HG03139 (cell line): ENCODE measurements at regions not wholly inside any gene's neighbourhood (a gene's known extent, or its start where the extent isn't known, plus 50 kb on each side); places are given as distances from the start of the nearest gene placed in this dataset.
"Not testable (repeated sequence)": the region's sequence is repeated elsewhere in the genome, so short reads cannot be mapped to it uniquely, and the experiment has no call there.

ENCODE experiments used
- ATAC-seq: cut with Tn5 transposase; IDR thresholded peaks from one replicate; pipeline ENCODE4 v1.9.1; 2021; ENCODE audit not compliant: unreplicated experiment

DNA sequence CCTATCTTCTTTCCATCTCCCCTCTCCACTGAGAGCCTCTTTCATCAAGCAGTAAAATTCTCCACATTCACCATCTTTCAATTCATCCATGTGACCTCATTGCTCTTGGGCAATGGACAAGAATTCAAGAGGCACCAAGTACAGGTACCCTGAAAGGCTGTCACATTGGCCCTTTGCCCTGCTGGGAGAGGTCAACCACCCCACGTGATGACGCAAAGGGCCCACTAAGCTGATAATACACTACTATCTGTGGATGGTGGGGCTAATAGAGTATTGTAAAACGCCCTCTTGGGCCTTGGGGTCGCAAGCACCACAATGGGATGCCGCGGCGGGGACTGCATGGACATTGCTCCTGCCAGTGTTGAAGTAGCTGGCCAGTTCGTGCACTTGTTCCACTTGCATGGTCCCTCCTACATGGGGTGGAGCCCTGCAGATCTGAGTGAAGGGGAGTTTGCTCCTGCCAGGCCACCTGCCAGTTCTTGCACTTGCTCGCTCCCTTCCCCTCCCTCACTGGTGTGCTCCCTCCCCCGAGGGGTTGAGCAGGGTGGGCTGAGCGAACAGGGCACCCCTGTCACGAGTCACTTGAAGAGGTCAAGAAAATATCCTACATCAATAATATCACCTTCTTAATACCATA is 1578.8 kb upstream of the RAG2 start:
- ATAC-seq: no peak

DNA sequence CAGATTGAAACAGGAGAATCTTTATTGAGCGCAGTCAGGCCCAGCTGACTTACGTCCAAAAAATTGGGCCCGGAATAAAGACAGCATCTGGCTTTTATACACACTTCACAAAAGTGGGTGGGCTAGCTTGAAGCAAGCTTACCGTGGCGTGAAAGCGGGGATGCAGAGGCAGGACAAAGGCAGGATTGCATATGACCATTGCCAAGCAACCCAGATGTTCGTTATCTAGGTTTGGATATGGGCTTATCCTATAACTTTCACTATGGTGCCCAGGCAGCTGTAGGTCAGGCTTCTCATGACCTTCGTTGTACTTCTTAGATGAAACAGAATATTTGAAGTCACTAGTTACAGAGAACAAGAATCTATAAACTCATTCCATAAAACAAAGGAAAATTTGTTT is 1575.6 kb upstream of the RAG2 start:
- ATAC-seq: no peak

DNA sequence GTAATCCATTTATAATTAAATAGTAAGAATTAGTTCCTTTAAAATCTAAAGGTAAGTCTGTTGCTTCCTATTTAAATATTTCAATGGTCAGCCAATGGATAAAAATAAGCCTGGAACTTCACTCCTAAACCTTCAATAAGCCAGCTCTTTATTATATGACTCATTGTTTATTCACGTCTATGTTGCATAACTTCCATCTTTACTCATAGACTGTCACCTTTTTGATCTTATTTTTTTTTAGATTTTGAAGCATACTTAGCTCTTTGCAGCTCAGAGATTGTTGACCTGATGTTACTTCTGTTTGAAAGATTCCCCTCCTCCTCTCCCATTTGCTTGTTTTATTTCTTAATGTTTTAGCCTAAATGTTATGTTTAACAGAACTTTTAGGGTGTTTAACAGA is 1571.2 kb upstream of the RAG2 start:
- ATAC-seq: no peak

DNA sequence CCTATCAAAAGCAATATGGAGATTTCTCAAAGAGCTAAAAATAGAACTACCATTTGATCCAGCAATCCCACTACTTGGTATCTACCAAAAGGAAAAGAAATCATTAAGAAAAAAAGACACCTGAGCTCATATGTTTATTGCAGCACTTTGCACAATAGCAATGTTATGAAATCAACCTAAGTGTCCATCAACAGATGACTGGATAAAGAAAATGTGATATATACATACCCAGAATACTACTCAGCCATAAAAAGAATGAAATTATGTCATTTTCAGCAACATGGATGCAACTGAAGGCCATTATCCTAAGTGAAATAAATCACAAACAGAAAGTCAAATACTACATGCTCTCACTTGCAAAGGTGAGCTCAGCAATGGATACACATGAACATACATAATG is 1565.5 kb upstream of the RAG2 start:
- no peak for ATAC-seq

DNA sequence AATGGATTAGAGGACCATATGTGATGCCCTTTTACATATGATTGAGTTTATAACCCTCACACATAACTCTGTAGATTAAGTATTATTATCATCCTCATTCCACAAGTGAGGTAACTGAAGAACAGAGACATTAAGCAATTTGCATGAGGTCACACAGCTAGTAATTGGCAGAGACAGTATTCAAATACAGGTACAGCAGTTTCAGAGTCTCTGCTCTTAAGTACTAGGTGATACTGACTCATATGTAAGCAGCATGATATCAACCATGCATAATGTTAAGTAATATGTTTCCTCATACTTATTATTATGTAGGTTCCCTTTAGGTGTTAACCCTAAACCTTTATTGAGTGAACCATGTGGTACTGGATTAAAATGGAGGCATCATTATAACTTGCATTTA is 1562.4 kb upstream of the RAG2 start:
- ATAC-seq: no peak

DNA sequence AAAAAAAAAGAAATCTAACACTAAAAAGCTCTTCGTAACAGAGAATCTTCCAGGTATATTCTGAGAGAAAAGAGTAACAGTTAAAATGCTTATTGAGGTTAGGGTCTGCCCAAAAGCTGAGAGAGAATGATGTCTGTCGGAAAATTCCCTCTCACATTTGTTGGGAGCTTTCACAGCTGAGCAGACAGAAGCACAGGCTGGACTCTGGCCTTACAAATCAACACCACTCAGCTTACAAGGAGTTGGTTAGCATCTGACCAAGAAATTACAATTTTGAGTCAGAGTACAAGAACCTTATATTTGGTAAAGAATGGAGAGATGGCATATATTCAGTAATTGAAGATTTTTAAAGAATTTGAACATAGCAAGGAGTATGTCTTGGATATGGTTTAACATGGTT is 1561.0 kb upstream of the RAG2 start:
- no peak for ATAC-seq

DNA sequence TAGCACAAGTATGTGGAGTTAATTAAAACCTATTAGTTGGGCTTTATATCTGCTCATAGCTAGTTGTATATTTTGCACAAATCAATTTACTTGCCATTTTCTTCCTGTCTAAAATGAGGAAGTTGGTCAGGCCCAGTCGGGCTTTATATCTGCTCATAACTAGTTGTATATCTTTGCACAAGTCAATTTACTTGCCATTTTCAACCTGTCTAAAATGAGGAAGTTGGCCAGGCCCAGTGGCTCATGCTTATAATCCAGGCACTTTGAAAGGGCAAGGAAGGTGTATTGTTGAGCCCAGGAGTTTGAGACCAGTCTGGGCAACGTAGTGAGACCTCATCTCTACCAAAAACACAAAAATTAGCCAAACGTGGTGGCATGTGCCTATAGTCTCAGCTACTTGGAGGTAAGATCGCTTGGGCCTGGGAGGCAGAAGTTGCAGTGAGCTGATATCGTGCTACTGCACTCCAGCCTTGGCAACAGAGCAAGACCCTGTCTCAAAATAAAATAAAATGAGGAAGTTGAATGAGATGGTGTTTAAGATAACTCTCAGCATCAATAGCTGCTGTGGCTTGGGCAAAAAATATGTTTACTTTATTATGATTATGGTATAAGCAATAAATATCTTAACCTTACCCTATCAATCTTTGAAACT is 1558.6 kb upstream of the RAG2 start:
- ATAC-seq: no peak

DNA sequence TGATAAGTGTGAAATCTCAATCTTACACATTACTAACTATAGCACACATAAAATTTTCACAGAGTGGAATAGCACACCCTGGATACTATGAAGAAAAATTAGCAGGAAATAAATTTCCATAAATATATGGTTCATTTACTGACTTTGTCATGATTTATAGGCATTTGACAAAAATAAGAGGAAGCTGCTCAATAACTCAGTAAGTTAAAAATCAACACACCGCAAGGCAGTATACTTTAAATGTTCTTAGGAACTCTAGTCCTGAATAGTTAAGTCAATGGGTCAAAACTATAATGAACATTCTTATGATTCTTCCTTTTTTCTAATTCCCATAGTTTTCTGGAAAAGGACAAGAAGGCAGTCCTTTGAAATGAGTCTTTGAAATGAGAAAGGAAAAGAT is 1557.8 kb upstream of the RAG2 start:
- no peak for ATAC-seq

DNA sequence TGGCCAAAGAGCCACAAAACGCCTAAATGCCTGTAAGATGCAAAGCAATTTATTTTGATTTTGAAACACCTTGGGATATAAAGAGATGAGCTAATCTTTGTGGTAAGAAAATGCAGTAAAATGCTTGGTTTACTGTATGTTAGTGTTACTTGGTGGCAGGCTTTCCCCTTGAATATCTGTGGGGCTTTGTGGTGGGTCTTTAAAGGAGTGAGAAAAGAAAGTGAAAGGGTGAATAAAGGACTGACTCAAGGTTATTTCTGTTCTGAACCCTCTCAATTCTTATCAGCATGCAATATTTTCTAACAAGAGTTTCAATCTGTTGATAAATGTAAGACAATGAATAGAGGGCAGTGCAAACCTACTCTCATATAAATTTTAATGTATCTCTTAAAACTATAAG is 1555.9 kb upstream of the RAG2 start:
- no peak for ATAC-seq

DNA sequence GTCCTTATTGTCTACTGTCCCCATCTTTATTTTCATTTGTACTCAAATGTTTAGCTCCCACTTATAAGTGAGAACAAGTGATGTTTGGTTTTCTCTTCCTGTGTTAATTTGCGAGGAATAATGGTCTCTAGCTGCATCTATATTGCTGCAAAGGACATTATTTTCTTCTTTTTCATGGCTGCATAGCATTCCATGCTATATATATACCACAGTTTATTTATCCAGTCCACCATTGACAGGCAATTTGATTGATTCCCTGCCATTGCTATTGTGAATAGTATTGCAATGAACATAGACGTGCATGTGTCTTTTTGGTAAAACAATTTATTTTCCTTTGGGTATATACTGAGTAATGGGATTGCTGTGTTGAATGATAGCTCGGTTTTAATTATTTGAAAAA is 1545.8 kb upstream of the RAG2 start:
- ATAC-seq: no peak

DNA sequence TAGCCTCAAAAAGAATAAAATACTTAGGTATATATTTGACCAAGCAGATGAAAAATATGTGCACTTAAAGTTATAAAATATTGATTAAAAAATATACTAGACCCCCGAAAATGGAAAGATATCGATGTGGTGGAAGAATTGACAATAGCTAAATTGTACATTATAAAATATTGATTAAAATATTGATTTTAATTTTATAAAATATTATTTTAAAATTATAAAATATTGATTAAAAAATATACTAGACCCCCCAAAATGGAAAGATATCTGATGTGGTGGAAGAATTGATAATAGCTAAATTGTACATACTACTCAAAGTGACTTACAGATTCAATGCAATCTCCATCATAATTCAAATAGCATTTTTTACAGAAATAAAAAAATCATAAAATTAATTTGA is 1540.9 kb upstream of the RAG2 start:
- ATAC-seq: no peak

DNA sequence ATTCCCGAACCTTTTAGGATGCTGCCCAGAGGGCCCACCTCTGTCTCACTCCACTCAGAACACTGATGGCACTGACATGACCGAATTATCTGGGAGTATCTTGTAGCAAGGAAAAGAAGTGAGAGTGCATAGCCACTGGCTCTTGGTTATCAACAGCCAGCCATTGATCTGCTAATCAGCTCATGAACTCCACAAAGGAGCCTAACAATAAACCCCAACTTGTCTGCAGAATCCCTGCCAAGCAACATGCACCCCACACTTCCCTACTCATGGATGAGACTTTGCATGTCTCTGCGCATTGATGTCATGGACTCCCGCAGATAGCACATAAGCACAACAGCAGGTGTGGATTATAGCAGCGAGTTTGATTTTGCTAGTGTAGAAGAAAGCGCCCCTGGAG is 1538.9 kb upstream of the RAG2 start:
- no peak for ATAC-seq

DNA sequence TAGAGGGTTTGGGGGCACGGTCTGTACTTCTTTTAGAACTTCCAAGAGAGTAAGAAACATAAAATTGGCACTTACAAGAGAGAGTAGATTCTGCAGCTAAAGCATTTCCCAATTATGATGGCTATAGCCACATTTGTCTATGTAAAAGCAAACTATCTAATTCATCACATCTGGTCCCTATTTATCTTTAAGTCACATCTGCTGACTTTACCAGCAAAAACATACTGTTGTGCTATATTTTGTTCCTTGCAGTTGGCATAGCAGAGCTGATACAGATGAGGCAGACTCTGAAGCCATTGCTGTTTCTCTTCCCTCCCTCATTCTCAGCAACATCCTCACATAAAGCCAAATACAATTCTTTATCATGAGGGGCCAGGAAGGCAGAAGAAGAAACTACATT is 1533.5 kb upstream of the RAG2 start:
- ATAC-seq: no peak

DNA sequence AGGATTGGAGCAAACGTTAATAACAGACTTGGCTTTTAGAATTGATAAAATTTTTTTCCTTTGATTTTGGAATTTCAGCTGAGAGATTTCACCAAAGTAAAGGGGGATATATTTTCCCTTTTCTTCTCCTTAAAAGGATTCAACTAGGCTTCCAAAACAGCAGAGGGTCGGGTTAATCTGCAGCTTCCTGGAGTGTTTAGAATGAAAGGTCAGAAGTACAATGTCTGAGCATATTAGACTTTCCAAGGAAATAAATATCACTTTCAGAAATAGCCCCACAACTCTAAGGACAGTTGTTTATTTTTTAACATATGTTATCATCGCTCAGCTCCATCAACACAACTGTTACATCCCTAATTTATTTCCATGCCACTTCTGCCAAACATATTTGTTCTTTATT is 1532.9 kb upstream of the RAG2 start:
- ATAC-seq: no peak

DNA sequence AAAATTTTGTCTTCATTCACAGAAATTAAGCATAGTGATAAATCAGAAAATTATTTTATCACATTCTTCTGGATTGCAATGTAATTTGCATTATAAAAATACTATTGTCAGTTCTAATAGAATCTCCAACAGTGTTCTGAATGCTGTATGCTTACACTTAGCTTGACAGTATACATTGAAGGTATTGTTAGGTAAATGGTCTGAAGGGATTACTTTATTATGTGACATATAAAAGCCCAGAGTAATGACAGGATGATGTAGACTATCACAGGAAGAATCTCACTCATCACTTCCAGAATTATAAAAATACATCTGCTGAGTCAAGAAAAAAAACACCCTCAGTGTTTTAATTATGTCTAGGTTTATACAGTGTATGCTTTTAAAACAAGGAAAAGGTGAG is 1532.5 kb upstream of the RAG2 start:
- ATAC-seq: no peak

DNA sequence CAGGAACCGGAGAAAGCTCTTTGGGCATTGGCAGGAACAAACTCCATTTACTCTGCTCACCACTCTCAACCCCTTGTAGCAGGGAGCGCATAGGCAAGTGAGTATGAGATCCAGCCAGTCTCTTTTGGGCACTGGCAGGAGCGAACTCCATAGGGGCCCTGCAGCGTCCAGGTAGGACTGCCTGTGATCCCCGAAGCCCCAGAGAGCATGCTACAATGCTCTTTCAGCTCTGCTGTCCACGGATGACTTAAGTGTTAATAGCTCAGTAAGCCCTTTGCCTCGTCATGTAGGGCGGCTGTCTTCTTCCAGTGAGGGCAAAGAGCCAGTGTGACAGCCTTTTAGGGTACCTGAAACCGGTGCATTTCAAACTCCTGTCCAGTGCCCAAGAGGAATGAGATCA is 1525.6 kb upstream of the RAG2 start:
- ATAC-seq: no peak

DNA sequence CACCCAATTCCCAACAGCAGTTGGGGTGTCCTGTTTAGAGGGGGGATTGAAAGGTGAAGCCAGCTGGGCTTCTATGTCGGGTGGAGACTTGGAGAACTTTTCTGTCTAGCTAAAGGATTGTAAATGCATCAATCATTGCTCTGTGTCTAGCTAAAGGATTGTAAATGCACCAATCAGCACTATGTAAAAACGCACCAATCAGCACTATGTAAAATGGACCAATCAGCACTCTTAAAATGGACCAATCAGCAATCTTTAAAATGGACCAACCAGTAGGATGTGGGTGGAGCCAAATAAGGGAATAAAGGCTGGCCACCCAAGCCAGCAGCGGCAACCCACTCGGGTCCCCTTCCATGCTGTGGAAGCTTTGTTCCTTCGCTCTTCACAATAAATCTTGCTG is 1518.6 kb upstream of the RAG2 start:
- ATAC-seq: not testable (repeated sequence)

DNA sequence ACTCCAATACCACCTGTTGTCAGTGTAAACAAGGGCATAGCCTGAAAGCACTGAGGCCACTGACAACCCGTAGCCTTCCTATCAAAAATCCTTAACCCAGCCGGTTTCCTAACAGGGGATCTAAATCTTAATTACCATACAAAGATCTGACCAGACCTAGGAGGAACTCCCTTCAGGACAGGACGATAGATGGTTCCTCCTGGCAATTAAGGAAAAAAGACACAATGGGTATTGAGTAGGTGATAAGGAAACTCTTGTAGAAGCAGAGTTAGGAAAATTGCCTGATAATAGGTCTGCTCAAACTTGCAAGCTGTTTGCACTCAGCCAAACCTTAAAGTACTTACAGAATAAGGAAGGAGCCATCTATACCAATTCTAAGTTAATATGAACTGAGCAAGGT is 1517.3 kb upstream of the RAG2 start:
- not testable (repeated sequence) for ATAC-seq

DNA sequence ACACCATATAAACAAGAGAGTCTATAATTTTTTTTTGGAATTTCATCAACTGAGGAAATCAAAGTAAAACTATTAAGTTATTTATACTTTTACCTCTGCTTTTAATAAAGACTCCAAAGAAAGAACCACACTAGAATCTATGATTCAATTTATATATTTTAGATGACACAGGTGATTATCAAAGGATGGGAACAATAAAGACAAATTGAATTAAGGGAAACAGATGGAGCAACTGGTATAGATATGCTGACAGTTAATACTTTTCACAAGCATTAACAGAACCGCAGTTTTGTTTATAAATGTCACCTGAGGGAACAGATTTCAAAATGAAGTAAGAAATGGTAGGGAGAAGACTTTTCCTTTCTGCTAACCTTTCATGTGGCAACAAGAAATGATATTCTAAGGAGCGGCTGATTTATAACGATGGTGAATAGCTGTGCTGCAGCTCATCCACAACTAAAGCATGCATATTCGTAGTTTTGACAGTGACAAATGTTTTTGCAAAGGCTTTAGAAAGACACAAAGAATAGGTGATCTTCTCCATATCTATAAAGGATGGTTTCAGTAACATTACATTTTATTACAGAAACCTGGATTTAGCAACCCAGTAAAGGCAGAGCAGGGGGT is 1502.9 kb upstream of the RAG2 start:
- no peak for ATAC-seq

DNA sequence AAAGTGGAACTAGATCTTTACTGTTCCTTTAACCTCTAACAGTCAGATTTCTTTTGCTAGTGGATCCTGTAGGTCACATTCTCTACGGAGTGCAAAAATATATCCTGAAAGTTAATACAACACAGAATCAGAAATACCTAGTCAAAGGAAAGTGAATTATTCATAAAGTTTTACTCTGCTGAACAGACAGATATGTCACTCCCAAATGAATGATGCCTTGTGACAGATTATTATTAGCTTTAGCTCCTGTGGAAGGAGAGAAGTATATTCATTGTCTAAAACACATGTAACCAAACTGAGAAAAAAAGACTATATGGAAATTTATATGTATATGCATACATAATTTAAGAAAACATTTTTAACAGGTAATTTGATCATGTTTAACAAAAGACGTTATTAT is 1497.2 kb upstream of the RAG2 start:
- no peak for ATAC-seq

DNA sequence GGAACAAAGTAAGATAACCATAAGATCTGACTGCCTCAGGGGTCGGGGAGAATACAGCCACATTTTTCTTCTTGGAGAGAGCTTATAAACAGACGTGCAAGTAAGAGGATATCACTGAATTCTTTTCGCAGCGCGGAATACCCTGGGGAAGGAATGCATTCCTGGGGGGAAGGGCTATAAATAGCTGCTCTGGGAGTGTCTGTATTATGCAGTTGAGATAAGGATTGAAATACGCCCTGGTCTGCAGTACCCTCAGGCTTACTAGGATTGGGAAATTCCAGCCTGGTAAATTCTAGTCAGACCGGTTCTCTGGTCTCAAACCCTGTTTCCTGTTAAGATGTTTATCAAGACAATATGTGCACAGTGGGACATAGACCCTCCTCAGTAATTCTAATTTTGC is 1491.7 kb upstream of the RAG2 start:
- no peak for ATAC-seq

DNA sequence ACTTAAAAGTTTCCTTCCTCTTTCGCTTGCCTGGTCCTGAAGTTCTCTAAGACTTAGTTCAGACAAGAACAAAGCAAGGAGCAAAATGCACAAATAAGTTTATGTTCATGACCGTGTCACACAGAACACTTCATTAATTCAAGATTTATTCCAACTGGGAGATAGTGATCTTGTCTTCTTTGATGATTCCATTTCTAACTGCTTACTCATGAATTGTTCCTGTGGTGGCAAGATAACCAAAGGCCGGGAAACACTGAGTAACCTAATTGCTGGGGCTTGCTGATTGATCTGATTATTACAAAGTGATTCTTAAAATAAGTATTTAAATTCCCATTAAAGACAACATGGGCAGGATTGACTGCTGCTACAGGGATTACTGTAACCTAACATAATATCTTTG is 1462.9 kb upstream of the RAG2 start:
- ATAC-seq: no peak

DNA sequence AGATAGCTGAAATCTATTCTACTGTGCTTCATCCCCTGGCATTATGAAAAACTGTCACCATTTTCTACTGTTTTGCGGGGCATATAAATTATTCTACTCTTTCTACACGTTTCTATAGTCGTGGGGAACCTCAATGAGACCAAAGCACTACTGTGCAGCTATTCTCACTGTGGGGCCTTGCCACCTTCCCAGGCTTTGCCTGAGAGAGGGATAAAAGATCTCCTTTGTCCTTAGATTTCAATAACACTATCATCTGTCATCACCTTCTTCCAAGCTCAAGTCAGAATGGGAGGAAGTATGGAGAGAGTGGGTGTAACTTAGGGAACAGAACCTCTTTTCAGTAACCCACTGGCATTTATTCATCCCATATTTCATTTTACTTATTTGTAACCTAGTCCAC is 1462.1 kb upstream of the RAG2 start:
- ATAC-seq: no peak
